ENCODE measurements at regions not wholly inside any gene's neighbourhood (a gene's known extent, or its start where the extent isn't known, plus 50 kb on each side); places are given as distances from the start of the nearest gene placed in this dataset.

DNA sequence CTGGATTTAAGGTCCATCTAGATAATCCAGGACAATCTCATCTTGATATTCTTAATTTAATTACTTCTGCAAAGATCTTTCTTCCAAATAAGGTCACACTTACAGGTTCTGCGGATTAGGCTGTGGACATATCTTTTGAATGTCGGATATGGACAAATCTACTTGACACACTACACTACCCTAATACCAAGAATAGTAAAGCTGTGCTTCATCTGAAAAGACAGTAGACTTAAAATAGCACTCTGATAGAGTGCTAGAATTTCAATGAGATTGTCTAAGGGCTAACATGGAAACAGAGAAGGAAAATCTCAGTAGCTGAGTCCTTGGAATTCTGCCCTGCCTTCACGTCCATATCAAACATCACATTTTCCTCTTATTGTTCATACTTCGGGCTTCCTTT is 1238.0 kb downstream of the EPHA7 start:
- no peak for TF ChIP-seq MAZ (IDR thresholded peaks at IDR 0.05; ENCODE audit: borderline replicate concordance, low read depth, low read length)
- TF ChIP-seq, protein P1, sequence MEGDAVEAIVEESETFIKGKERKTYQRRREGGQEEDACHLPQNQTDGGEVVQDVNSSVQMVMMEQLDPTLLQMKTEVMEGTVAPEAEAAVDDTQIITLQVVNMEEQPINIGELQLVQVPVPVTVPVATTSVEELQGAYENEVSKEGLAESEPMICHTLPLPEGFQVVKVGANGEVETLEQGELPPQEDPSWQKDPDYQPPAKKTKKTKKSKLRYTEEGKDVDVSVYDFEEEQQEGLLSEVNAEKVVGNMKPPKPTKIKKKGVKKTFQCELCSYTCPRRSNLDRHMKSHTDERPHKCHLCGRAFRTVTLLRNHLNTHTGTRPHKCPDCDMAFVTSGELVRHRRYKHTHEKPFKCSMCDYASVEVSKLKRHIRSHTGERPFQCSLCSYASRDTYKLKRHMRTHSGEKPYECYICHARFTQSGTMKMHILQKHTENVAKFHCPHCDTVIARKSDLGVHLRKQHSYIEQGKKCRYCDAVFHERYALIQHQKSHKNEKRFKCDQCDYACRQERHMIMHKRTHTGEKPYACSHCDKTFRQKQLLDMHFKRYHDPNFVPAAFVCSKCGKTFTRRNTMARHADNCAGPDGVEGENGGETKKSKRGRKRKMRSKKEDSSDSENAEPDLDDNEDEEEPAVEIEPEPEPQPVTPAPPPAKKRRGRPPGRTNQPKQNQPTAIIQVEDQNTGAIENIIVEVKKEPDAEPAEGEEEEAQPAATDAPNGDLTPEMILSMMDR (IDR thresholded peaks at IDR 0.05): no peak
- TF ChIP-seq RCOR1 (IDR thresholded peaks at IDR 0.05; ENCODE audit: low read depth, low read length): no peak
- TF ChIP-seq RAD21 (conservative IDR thresholded peaks at IDR 0.05 in 1 of 2, IDR thresholded peaks at IDR 0.05 in 1 of 2): no peak
- TF ChIP-seq, protein P2, sequence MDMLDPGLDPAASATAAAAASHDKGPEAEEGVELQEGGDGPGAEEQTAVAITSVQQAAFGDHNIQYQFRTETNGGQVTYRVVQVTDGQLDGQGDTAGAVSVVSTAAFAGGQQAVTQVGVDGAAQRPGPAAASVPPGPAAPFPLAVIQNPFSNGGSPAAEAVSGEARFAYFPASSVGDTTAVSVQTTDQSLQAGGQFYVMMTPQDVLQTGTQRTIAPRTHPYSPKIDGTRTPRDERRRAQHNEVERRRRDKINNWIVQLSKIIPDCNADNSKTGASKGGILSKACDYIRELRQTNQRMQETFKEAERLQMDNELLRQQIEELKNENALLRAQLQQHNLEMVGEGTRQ (IDR thresholded peaks at IDR 0.05): no peak
- no peak for TF ChIP-seq BHLHE40 (IDR thresholded peaks at IDR 0.05; ENCODE audit: low read depth, low read length)
- no peak for TF ChIP-seq ESRRA (IDR thresholded peaks at IDR 0.05; ENCODE audit: borderline replicate concordance, low read length)
- TF ChIP-seq, protein P3, sequence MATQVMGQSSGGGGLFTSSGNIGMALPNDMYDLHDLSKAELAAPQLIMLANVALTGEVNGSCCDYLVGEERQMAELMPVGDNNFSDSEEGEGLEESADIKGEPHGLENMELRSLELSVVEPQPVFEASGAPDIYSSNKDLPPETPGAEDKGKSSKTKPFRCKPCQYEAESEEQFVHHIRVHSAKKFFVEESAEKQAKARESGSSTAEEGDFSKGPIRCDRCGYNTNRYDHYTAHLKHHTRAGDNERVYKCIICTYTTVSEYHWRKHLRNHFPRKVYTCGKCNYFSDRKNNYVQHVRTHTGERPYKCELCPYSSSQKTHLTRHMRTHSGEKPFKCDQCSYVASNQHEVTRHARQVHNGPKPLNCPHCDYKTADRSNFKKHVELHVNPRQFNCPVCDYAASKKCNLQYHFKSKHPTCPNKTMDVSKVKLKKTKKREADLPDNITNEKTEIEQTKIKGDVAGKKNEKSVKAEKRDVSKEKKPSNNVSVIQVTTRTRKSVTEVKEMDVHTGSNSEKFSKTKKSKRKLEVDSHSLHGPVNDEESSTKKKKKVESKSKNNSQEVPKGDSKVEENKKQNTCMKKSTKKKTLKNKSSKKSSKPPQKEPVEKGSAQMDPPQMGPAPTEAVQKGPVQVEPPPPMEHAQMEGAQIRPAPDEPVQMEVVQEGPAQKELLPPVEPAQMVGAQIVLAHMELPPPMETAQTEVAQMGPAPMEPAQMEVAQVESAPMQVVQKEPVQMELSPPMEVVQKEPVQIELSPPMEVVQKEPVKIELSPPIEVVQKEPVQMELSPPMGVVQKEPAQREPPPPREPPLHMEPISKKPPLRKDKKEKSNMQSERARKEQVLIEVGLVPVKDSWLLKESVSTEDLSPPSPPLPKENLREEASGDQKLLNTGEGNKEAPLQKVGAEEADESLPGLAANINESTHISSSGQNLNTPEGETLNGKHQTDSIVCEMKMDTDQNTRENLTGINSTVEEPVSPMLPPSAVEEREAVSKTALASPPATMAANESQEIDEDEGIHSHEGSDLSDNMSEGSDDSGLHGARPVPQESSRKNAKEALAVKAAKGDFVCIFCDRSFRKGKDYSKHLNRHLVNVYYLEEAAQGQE (IDR thresholded peaks at IDR 0.05): no peak
- TF ChIP-seq HDAC2 (IDR thresholded peaks at IDR 0.05): no peak
- TF ChIP-seq CBX2 (IDR thresholded peaks at IDR 0.05; ENCODE audit: borderline replicate concordance, low read depth): no peak
- TF ChIP-seq RARB (CRISPR knock-in tag; IDR thresholded peaks at IDR 0.05): no peak
- no peak for TF ChIP-seq POLR2A (IDR thresholded peaks at IDR 0.05; ENCODE audit: low read length)
- no peak for TF ChIP-seq NPAS2 (CRISPR knock-in tag; IDR thresholded peaks at IDR 0.05; ENCODE audit: borderline replicate concordance)
